Neuronal stem cell (in vitro differentiated cells): ENCODE measurements at regions not wholly inside any gene's neighbourhood (a gene's known extent, or its start where the extent isn't known, plus 50 kb on each side); places are given as distances from the start of the nearest gene placed in this dataset.

Source experiments
- DNase-seq: peaks from one replicate; pipeline ENCODE4 v3.0.0-alpha.2; 2013; ENCODE audit warnings: low spot score
- H2AFZ ChIP-seq: one replicate; pipeline ENCODE4 v1.6.1; 2013; ENCODE audit warnings: mild to moderate bottlenecking, low read length, inconsistent platforms
- H2AK5ac ChIP-seq: 2 replicates; pipeline ENCODE4 v1.6.1; 2013; ENCODE audit warnings: low read depth, mild to moderate bottlenecking, inconsistent platforms, low read length, moderate library complexity, mixed read lengths
- H2BK120ac ChIP-seq: 2 replicates; pipeline ENCODE4 v1.6.1; 2013; ENCODE audit warnings: low read depth, mild to moderate bottlenecking, inconsistent platforms, low read length, moderate library complexity, mixed read lengths
- H2BK12ac ChIP-seq: one replicate; pipeline ENCODE4 v1.6.1; 2013; ENCODE audit warnings: low read length, inconsistent platforms
- H2BK15ac ChIP-seq: 2 replicates; pipeline ENCODE4 v1.6.1; 2013; ENCODE audit warnings: mild to moderate bottlenecking, low read length, inconsistent platforms, mixed read lengths
- H2BK5ac ChIP-seq: one replicate; pipeline ENCODE4 v1.6.1; 2013; ENCODE audit warnings: inconsistent platforms, mild to moderate bottlenecking, low read length, moderate library complexity
- H3K14ac ChIP-seq: one replicate; pipeline ENCODE4 v1.6.1; 2013; ENCODE audit warnings: low read length, inconsistent platforms
- H3K18ac ChIP-seq: 2 replicates; pipeline ENCODE4 v1.6.1; 2013; ENCODE audit warnings: low read length, inconsistent platforms
- H3K23ac ChIP-seq: 2 replicates; pipeline ENCODE4 v1.6.1; 2013; ENCODE audit warnings: low read depth, mild to moderate bottlenecking, mixed read lengths, low read length, inconsistent platforms; ENCODE audit not compliant: poor library complexity
- H3K27ac ChIP-seq: replicated peaks from 3 replicates; pipeline ENCODE4 v1.5.1; 2013; ENCODE audit warnings: low read length, inconsistent platforms
- H3K27me3 ChIP-seq, 3 experiments: 2 replicates each; pipeline ENCODE4 v1.6.1; 2013; ENCODE audit warnings: low read length in 3 of 3, mild to moderate bottlenecking in 2 of 3, inconsistent platforms in 1 of 3, low read depth in 1 of 3, mixed read lengths in 1 of 3, moderate library complexity in 1 of 3; ENCODE audit not compliant: control insufficient read depth in 3 of 3, insufficient read depth in 3 of 3
- H3K36me3 ChIP-seq, 2 donors: replicated peaks in 1 of 2; 2 replicates each; pipeline ENCODE4 v1.6.1; 2013; ENCODE audit warnings: low read length in 2 of 2; ENCODE audit not compliant: control insufficient read depth in 2 of 2, insufficient read depth in 2 of 2
- H3K4ac ChIP-seq: 2 replicates; pipeline ENCODE4 v1.6.1; 2013; ENCODE audit warnings: inconsistent platforms, mild to moderate bottlenecking, low read length, moderate library complexity
- H3K4me1 ChIP-seq, 2 donors: 1 replicate in 1 of 2; 2 replicates in 1 of 2; pipeline ENCODE4 v1.6.1; 2013; ENCODE audit warnings: low read length in 2 of 2, low read depth in 1 of 2; ENCODE audit not compliant: control insufficient read depth in 2 of 2, insufficient read depth in 1 of 2
- H3K4me2 ChIP-seq: one replicate; pipeline ENCODE4 v1.6.1; 2013; ENCODE audit warnings: mild to moderate bottlenecking, low read length, inconsistent platforms; ENCODE audit not compliant: insufficient read depth, poor library complexity, severe bottlenecking
- H3K4me3 ChIP-seq, 2 donors: 2 replicates each; pipeline ENCODE4 v1.5.1; 2013; ENCODE audit warnings: low read length in 2 of 2, mild to moderate bottlenecking in 2 of 2, inconsistent platforms in 1 of 2, moderate library complexity in 1 of 2
- H3K79me1 ChIP-seq: one replicate; pipeline ENCODE4 v1.6.1; 2013; ENCODE audit warnings: low read depth, mild to moderate bottlenecking, inconsistent platforms, low read length, moderate library complexity
- H3K9ac ChIP-seq: one replicate; pipeline ENCODE4 v1.6.1; 2013; ENCODE audit warnings: mild to moderate bottlenecking, low read depth, low read length, inconsistent platforms; ENCODE audit not compliant: poor library complexity
- H3K9me3 ChIP-seq, 2 donors: replicated peaks in 1 of 2; 2 replicates each; pipeline versions ENCODE3 to v1.6.1; 2013; ENCODE audit warnings: low read length in 2 of 2, mild to moderate bottlenecking in 2 of 2, inconsistent platforms in 1 of 2, low read depth in 1 of 2, mixed read lengths in 1 of 2, moderate library complexity in 1 of 2; ENCODE audit not compliant: control insufficient read depth in 2 of 2, insufficient read depth in 1 of 2
- H4K8ac ChIP-seq: one replicate; pipeline ENCODE4 v1.6.1; 2013; ENCODE audit warnings: low read depth, mild to moderate bottlenecking, inconsistent platforms, low read length, moderate library complexity
- H4K91ac ChIP-seq: one replicate; pipeline ENCODE4 v1.6.1; 2013; ENCODE audit warnings: low read length, low read depth, mild to moderate bottlenecking, inconsistent platforms; ENCODE audit not compliant: poor library complexity
- WGBS, 2 donors: extraction: QIAGEN DNeasy Blood & Tissue Kit; methylation state at CpG; one replicate each; pipeline ENCODE4 v1.1.7; 2013; ENCODE audit warnings: missing lambda C conversion rate in 2 of 2, mixed read lengths in 1 of 2; ENCODE audit not compliant: insufficient read length in 2 of 2, insufficient replicate concordance in 1 of 2; ENCODE audit errors: extremely low coverage in 2 of 2; 5-methylcytosine and 5-hydroxymethylcytosine counted together

DNA sequence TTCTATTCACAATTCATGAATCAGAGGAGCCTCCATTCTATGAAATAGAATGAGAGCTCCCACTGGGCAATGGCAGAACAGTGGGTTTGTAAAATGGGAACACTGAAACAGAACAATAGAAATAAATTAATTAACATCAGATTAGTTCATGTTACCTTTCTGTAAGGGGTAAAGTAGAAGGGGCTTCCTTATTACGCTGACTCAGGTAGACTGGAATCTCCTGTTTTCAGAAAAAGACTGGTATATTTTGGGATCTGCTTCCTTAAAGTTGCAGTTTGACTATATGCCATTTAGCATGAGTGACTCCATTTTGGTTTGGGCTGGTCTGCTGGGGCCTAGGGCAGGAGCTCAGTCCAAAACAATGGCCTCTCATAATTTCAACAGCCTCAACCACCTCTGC is 52.8 kb upstream of the ZFAND3 start:
- Histone ChIP-seq H2AK5ac (no peak overlapping the region), H2AFZ (no peak overlapping the region), H3K27me3 (peaks cover 0 to 33% (median 0%) of the 10 kb centered on the region in 3 experiments), H3K4me1 (peaks cover 0 to 5% of the 10 kb centered on the region in 2 donors), H2BK120ac (no peak overlapping the region), H2BK5ac (no peak overlapping the region), H3K9me3 (no peaks in the 10 kb centered on the region), H2BK12ac (no peak overlapping the region), H3K4me2 (no peak overlapping the region), H3K4ac (no peak overlapping the region), H3K4me3 (no peak overlapping the region), H4K8ac (no peak overlapping the region), H4K91ac (no peak overlapping the region), H3K23ac (no peak overlapping the region), H3K14ac (no peak overlapping the region), H3K27ac (no peak overlapping the region), H3K9ac (no peak overlapping the region), H2BK15ac (no peak overlapping the region), H3K79me1 (no peaks in the 10 kb centered on the region), H3K18ac (no peak overlapping the region), H3K36me3 (no peaks in the 10 kb centered on the region)
- WGBS, 2 donors: no CpG with 5 or more reads among the region's 1 CpG
- no peak for DNase-seq

DNA sequence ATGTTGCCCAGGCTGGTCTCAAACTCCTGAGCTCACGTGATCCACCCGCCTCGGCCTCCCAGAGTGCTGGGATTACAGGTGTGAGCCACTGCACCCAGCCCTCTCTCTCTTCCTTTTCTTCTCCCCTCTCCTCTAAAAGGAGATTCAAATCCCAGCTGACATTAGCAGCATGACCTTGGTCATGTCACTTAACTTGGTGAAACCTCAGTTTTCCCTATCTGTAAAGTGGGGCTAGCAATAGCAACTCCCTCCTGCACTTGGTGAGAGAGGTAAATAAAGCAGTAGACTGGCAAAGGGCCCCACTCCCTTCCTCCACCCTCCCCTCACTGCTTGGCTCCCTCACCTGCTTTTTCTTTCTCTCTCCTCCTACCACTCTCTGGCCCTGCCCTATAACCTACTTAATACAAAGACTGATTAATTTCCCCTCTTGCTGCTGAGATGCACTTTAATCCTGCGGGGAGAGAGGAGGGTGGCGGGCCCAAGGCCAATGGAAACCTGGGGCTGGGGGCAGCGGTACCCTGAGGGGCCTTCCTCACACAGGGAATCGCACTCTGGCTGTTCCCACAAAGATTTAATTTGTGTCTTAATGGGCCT is 54.2 kb upstream of the ZFAND3 start:
- H4K8ac ChIP-seq: no peak overlapping the region
- WGBS, 2 donors: no CpG with 5 or more reads among the region's 7 CpGs
- no peak overlapping the region for H4K91ac ChIP-seq
- no peak overlapping the region for H3K18ac ChIP-seq
- H3K27ac ChIP-seq: no peak overlapping the region
- no peak overlapping the region for H2AK5ac ChIP-seq
- H3K23ac ChIP-seq: no peak overlapping the region
- H3K4me3 ChIP-seq: no peak overlapping the region
- H3K27me3 ChIP-seq: peaks cover 0 to 39% (median 0%) of the 10 kb centered on the region in 3 experiments
- H3K4me1 ChIP-seq: peaks cover 0 to 5% of the 10 kb centered on the region in 2 donors
- no peak overlapping the region for H3K4me2 ChIP-seq
- no peaks in the 10 kb centered on the region for H3K36me3 ChIP-seq
- H2BK15ac ChIP-seq: no peak overlapping the region
- no peaks in the 10 kb centered on the region for H3K79me1 ChIP-seq
- H3K9ac ChIP-seq: peak overlapping the region; percentile 60
- DNase-seq: no peak
- no peaks in the 10 kb centered on the region for H3K9me3 ChIP-seq
- no peak overlapping the region for H2BK5ac ChIP-seq
- no peak overlapping the region for H3K14ac ChIP-seq
- no peak overlapping the region for H2BK12ac ChIP-seq
- no peak overlapping the region for H2AFZ ChIP-seq
- H3K4ac ChIP-seq: no peak overlapping the region
- H2BK120ac ChIP-seq: no peak overlapping the region

DNA sequence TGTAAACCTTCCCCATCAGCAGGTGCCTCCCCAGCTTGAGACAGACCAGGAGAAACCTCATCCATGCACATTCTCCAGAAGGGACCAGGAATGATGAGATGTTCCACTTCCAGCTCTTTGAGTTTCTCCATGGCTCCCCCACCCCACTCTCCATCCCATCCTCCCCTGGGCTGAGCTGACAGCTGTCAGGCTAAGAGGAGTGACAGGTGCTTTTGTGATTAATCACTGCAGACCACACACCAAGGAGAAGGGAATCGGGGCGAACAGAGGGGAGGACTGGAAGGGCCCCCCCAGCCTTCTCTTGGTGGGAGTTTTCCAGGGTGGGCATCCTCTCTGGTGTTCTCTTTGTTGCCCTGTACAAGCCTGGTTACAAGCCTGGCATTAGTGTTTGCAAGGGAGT is 56.1 kb upstream of the ZFAND3 start:
- no peak overlapping the region for H2AFZ ChIP-seq
- H4K8ac ChIP-seq: no peak overlapping the region
- no peak overlapping the region for H2AK5ac ChIP-seq
- no peak overlapping the region for H2BK120ac ChIP-seq
- H3K23ac ChIP-seq: no peak overlapping the region
- no peaks in the 10 kb centered on the region for H3K9me3 ChIP-seq
- H3K4me3 ChIP-seq: no peak overlapping the region
- peaks cover 0 to 5% of the 10 kb centered on the region in 2 donors for H3K4me1 ChIP-seq
- WGBS, 2 donors: no CpG with 5 or more reads among the region's 2 CpGs
- DNase-seq: no peak
- no peak overlapping the region for H2BK5ac ChIP-seq
- H3K27me3 ChIP-seq: peaks cover 0 to 41% (median 0%) of the 10 kb centered on the region in 3 experiments
- no peak overlapping the region for H4K91ac ChIP-seq
- no peak overlapping the region for H3K4me2 ChIP-seq
- H3K4ac ChIP-seq: no peak overlapping the region
- no peaks in the 10 kb centered on the region for H3K79me1 ChIP-seq
- H3K36me3 ChIP-seq: no peaks in the 10 kb centered on the region
- H3K14ac ChIP-seq: no peak overlapping the region
- no peak overlapping the region for H3K9ac ChIP-seq
- H3K18ac ChIP-seq: no peak overlapping the region
- no peak overlapping the region for H2BK12ac ChIP-seq
- H2BK15ac ChIP-seq: no peak overlapping the region
- no peak overlapping the region for H3K27ac ChIP-seq

DNA sequence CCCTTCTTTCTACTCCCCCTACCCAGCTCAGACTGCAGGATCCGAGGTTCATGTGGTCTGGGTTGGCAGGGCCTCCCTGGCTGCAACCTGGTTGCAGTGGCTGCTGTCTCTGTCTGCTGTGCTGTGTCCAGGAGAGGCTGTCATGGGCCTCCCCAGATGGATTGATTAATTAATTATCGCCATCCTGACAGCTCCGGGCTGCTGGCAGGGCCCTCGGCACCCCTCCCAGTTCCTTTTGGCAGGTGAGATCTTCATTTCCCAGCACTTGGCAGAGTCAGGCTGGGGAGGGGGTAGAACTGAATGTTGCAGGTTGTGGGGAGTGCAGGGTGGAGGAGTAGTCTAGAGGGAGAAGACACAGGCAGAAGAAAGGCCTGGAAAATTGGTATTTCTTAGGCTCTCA is 56.7 kb upstream of the ZFAND3 start:
- H3K79me1 ChIP-seq: no peaks in the 10 kb centered on the region
- no peak overlapping the region for H2BK5ac ChIP-seq
- no peak overlapping the region for H2BK12ac ChIP-seq
- no CpG with 5 or more reads among the region's 4 CpGs for WGBS, 2 donors
- H3K9ac ChIP-seq: no peak overlapping the region
- DNase-seq: no peak
- no peak overlapping the region for H3K4ac ChIP-seq
- H3K4me3 ChIP-seq: no peak overlapping the region
- no peak overlapping the region for H3K18ac ChIP-seq
- H3K14ac ChIP-seq: no peak overlapping the region
- no peak overlapping the region for H2BK120ac ChIP-seq
- H3K36me3 ChIP-seq: no peaks in the 10 kb centered on the region
- no peak overlapping the region for H2AFZ ChIP-seq
- no peak overlapping the region for H4K8ac ChIP-seq
- H3K4me2 ChIP-seq: no peak overlapping the region
- H3K9me3 ChIP-seq: no peaks in the 10 kb centered on the region
- H3K4me1 ChIP-seq: peaks cover 0 to 5% of the 10 kb centered on the region in 2 donors
- no peak overlapping the region for H3K27ac ChIP-seq
- H4K91ac ChIP-seq: no peak overlapping the region
- H3K27me3 ChIP-seq: peaks cover 0 to 47% (median 0%) of the 10 kb centered on the region in 3 experiments
- no peak overlapping the region for H2AK5ac ChIP-seq
- no peak overlapping the region for H3K23ac ChIP-seq
- no peak overlapping the region for H2BK15ac ChIP-seq
